Right lobe of liver (tissue), 4 donors: ENCODE measurements at regions not wholly inside any gene's neighbourhood (a gene's known extent, or its start where the extent isn't known, plus 50 kb on each side); places are given as distances from the start of the nearest gene placed in this dataset.

Experiments
- CTCF ChIP-seq, 4 donors: fragments of 200-600 bp in 3 of 4; fragments of 450-650 bp in 1 of 4; IDR thresholded peaks; one replicate each; pipeline versions ENCODE4 v1.5.1 to v1.8.0; 2016 to 2022; ENCODE audit warnings: antibody characterized with exemption in 4 of 4, mild to moderate bottlenecking in 2 of 4
- POLR2A ChIP-seq: fragments of 450-650 bp; IDR thresholded peaks from one replicate; pipeline ENCODE4 v1.6.1; 2017; ENCODE audit warnings: antibody characterized with exemption, mild to moderate bottlenecking
- donor health status: DM: no; HTN: no; CAD: no.
- donor health status: DM: no; HTN: no; CAD: no.
- donor health status: DM: no; HTN: yes; CAD: no.

- TF ChIP-seq POLR2A (no peak), CTCF (IDR thresholded peaks at IDR 0.05) (no peak)
These were observed 452.2 kb downstream of the XYLT1 start for GRCh38 chr16:17018585-17018939.
